Liver (tissue), 3 donors: ENCODE measurements at regions not wholly inside any gene's neighbourhood (a gene's known extent, or its start where the extent isn't known, plus 50 kb on each side); places are given as distances from the start of the nearest gene placed in this dataset.

ENCODE experiments used
- EGR1 ChIP-seq, 2 donors: IDR thresholded peaks; 2 replicates each; pipeline ENCODE4 v1.6.1; 2016 to 2018; ENCODE audit warnings: antibody characterized with exemption in 2 of 2, low read depth in 2 of 2
- FOXA2 ChIP-seq: IDR thresholded peaks from 2 replicates; pipeline ENCODE4 v1.6.1; 2016; ENCODE audit warnings: antibody characterized with exemption
- HNF4G ChIP-seq: IDR thresholded peaks from 2 replicates; pipeline ENCODE4 v1.6.1; 2016; ENCODE audit warnings: antibody characterized with exemption
- JUND ChIP-seq, 2 donors: IDR thresholded peaks; 2 replicates each; pipeline ENCODE4 v1.6.1; 2016; ENCODE audit warnings: antibody characterized with exemption in 2 of 2
- RAD21 ChIP-seq, 2 donors: IDR thresholded peaks; 2 replicates each; pipeline ENCODE4 v1.6.1; 2016; ENCODE audit warnings: antibody characterized with exemption in 2 of 2, mild to moderate bottlenecking in 2 of 2
- SP1 ChIP-seq: IDR thresholded peaks from 2 replicates; pipeline ENCODE4 v1.6.1; 2018; ENCODE audit warnings: antibody characterized with exemption, mild to moderate bottlenecking
- TAF1 ChIP-seq: conservative IDR thresholded peaks from 2 replicates; pipeline ENCODE4 v1.6.1; 2016; ENCODE audit warnings: antibody characterized with exemption, mild to moderate bottlenecking
- YY1 ChIP-seq: IDR thresholded peaks from 2 replicates; pipeline ENCODE4 v1.6.1; 2016; ENCODE audit warnings: antibody characterized with exemption, mild to moderate bottlenecking
- TF ChIP-seq, protein P1 (sequence below): fragments of 150-350 bp; IDR thresholded peaks from 2 replicates; pipeline ENCODE4 v1.5.1; 2017; ENCODE audit warnings: improper control_type of control experiment, low read depth, low read length; ENCODE audit not compliant: missing input control
- TF ChIP-seq, protein P2 (sequence below): IDR thresholded peaks from 2 replicates; pipeline ENCODE4 v1.6.1; 2016; ENCODE audit warnings: antibody characterized with exemption, mild to moderate bottlenecking
- TF ChIP-seq, protein P3 (sequence below): IDR thresholded peaks from 2 replicates; pipeline ENCODE4 v1.6.1; 2016; ENCODE audit warnings: antibody characterized with exemption
- TF ChIP-seq, protein P4 (sequence below): IDR thresholded peaks from 2 replicates; pipeline ENCODE4 v1.6.1; 2016; ENCODE audit warnings: antibody characterized with exemption
- TF ChIP-seq, protein P5 (sequence below): IDR thresholded peaks from 2 replicates; pipeline ENCODE4 v1.6.1; 2016; ENCODE audit warnings: antibody characterized with exemption
- donor health status: healthy.
- donor health status: healthy.

DNA sequence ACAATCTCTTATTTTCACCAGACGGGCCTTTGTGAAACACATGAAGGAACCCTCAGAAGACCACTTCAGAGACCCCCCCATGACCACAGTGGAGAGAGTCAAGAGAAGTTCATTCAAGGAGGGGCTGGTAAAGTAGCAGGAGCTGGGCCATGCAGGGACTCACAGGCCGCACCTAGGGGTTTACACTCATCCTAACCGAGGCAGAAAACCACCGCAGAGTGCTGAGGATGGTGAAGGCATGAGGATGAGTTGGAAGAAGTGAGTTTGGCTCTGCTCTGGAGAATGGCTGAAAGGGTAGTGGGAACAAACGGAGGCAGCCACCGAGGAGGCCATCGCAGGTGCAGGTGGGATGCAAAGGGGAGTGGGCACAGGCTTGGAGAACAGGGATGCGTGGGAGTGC lies 1046.9 kb downstream of the UQCRFS1 start:
- TF ChIP-seq YY1 (no peak), RAD21 (IDR thresholded peaks at IDR 0.05) (no peak), FOXA2 (no peak), SP1 (no peak), EGR1 (IDR thresholded peaks at IDR 0.05; ENCODE audit: low read depth in 2 of 2) (no peak), TAF1 (no peak), JUND (IDR thresholded peaks at IDR 0.05) (no peak), HNF4G (no peak)
- TF ChIP-seq, protein P1, sequence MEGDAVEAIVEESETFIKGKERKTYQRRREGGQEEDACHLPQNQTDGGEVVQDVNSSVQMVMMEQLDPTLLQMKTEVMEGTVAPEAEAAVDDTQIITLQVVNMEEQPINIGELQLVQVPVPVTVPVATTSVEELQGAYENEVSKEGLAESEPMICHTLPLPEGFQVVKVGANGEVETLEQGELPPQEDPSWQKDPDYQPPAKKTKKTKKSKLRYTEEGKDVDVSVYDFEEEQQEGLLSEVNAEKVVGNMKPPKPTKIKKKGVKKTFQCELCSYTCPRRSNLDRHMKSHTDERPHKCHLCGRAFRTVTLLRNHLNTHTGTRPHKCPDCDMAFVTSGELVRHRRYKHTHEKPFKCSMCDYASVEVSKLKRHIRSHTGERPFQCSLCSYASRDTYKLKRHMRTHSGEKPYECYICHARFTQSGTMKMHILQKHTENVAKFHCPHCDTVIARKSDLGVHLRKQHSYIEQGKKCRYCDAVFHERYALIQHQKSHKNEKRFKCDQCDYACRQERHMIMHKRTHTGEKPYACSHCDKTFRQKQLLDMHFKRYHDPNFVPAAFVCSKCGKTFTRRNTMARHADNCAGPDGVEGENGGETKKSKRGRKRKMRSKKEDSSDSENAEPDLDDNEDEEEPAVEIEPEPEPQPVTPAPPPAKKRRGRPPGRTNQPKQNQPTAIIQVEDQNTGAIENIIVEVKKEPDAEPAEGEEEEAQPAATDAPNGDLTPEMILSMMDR, result no peak
- TF ChIP-seq, protein P2, sequence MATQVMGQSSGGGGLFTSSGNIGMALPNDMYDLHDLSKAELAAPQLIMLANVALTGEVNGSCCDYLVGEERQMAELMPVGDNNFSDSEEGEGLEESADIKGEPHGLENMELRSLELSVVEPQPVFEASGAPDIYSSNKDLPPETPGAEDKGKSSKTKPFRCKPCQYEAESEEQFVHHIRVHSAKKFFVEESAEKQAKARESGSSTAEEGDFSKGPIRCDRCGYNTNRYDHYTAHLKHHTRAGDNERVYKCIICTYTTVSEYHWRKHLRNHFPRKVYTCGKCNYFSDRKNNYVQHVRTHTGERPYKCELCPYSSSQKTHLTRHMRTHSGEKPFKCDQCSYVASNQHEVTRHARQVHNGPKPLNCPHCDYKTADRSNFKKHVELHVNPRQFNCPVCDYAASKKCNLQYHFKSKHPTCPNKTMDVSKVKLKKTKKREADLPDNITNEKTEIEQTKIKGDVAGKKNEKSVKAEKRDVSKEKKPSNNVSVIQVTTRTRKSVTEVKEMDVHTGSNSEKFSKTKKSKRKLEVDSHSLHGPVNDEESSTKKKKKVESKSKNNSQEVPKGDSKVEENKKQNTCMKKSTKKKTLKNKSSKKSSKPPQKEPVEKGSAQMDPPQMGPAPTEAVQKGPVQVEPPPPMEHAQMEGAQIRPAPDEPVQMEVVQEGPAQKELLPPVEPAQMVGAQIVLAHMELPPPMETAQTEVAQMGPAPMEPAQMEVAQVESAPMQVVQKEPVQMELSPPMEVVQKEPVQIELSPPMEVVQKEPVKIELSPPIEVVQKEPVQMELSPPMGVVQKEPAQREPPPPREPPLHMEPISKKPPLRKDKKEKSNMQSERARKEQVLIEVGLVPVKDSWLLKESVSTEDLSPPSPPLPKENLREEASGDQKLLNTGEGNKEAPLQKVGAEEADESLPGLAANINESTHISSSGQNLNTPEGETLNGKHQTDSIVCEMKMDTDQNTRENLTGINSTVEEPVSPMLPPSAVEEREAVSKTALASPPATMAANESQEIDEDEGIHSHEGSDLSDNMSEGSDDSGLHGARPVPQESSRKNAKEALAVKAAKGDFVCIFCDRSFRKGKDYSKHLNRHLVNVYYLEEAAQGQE, result no peak
- TF ChIP-seq, protein P3, sequence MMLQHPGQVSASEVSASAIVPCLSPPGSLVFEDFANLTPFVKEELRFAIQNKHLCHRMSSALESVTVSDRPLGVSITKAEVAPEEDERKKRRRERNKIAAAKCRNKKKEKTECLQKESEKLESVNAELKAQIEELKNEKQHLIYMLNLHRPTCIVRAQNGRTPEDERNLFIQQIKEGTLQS, result no peak
- TF ChIP-seq, protein P4, sequence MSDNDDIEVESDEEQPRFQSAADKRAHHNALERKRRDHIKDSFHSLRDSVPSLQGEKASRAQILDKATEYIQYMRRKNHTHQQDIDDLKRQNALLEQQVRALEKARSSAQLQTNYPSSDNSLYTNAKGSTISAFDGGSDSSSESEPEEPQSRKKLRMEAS, result no peak
- TF ChIP-seq, protein P5, sequence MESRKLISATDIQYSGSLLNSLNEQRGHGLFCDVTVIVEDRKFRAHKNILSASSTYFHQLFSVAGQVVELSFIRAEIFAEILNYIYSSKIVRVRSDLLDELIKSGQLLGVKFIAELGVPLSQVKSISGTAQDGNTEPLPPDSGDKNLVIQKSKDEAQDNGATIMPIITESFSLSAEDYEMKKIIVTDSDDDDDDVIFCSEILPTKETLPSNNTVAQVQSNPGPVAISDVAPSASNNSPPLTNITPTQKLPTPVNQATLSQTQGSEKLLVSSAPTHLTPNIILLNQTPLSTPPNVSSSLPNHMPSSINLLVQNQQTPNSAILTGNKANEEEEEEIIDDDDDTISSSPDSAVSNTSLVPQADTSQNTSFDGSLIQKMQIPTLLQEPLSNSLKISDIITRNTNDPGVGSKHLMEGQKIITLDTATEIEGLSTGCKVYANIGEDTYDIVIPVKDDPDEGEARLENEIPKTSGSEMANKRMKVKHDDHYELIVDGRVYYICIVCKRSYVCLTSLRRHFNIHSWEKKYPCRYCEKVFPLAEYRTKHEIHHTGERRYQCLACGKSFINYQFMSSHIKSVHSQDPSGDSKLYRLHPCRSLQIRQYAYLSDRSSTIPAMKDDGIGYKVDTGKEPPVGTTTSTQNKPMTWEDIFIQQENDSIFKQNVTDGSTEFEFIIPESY, result no peak
